ENCODE measurements at regions not wholly inside any gene's neighbourhood (a gene's known extent, or its start where the extent isn't known, plus 50 kb on each side); places are given as distances from the start of the nearest gene placed in this dataset.

DNA sequence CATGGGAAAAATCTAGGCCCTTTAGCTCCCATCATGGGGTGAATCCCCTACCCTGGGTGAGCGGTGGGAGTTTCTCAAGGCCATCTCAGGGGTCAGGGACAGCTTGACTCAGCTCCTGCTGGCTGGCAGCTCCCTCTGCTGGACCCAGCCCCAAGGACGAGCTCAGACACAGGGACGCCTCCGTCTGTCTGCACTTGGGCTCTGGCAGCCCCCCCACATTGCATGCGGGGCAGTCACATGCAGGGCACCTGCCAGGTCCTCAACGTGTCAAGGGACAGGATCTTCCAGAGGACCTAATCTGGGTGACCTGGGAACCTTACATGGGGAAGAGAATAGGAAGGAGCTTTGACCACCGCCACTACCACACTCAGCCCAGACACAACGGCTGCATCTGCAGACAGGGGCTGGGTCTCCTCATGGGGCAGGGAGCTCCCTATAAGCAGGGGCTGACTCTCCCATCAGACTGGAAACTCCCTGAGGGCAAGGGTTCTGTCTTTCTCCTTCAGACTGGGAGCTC lies 173.4 kb downstream of the MRPL14 start:
- no peak overlapping the region for H4K5ac ChIP-seq (ENCODE audit: insufficient read length, low read depth, low read length)
- no peak overlapping the region for H3K4me3 Mint-ChIP-seq
- H3K36me3 Mint-ChIP-seq (ENCODE audit: insufficient read depth in 1 of 3, low read depth in 3 of 3), result peaks cover 0 to 7% (median 0%) of the 10 kb centered on the region in 3 experiments; a peak in 3 of 7 replicates
- H2AK5ac ChIP-seq (ENCODE audit: insufficient read length, low read length), result no peak overlapping the region
- H2AFZ ChIP-seq (ENCODE audit: low read length), result no peak overlapping the region
- no peak overlapping the region for H3K14ac ChIP-seq (ENCODE audit: insufficient read depth, low read length)
- no peaks in the 10 kb centered on the region for H3K79me1 ChIP-seq (ENCODE audit: insufficient read depth, low read depth, low read length, poor library complexity, severe bottlenecking)
- H3K4ac ChIP-seq (ENCODE audit: low read depth, low read length), result no peak overlapping the region
- WGBS (ENCODE audit: extremely low coverage, insufficient read length, low lambda C conversion rate), result no CpG with 5 or more reads among the region's 8 CpGs
- no peak overlapping the region for H2BK15ac ChIP-seq (ENCODE audit: low read depth, low read length)
- no peaks in the 10 kb centered on the region for H3K4me1 ChIP-seq (ENCODE audit: insufficient read depth, low read length)
- peaks cover 5 to 19% of the 10 kb centered on the region in 2 experiments for H3K4me1 Mint-ChIP-seq
- no peak overlapping the region for H3K4me2 ChIP-seq (ENCODE audit: insufficient read depth, insufficient read length, low read length)
- no peak overlapping the region for H2BK120ac ChIP-seq (ENCODE audit: low read depth, low read length, poor library complexity, severe bottlenecking)
- H2BK5ac ChIP-seq (ENCODE audit: insufficient read length, low read length), result no peak overlapping the region
- peaks cover 3% of the 10 kb centered on the region; the same call in 1 of the 2 replicates for H3K27me3 Mint-ChIP-seq (ENCODE audit: low read depth)
- H4K20me1 ChIP-seq (ENCODE audit: control insufficient read depth, insufficient read depth, insufficient read length), result no peaks in the 10 kb centered on the region
- no peaks in the 10 kb centered on the region for H3K23me2 ChIP-seq (ENCODE audit: insufficient read length, low read depth, low read length, poor library complexity, severe bottlenecking)
- no peaks in the 10 kb centered on the region for H3K9me3 ChIP-seq (ENCODE audit: control insufficient read depth, low read depth, low read length)
- TF ChIP-seq, protein P1, sequence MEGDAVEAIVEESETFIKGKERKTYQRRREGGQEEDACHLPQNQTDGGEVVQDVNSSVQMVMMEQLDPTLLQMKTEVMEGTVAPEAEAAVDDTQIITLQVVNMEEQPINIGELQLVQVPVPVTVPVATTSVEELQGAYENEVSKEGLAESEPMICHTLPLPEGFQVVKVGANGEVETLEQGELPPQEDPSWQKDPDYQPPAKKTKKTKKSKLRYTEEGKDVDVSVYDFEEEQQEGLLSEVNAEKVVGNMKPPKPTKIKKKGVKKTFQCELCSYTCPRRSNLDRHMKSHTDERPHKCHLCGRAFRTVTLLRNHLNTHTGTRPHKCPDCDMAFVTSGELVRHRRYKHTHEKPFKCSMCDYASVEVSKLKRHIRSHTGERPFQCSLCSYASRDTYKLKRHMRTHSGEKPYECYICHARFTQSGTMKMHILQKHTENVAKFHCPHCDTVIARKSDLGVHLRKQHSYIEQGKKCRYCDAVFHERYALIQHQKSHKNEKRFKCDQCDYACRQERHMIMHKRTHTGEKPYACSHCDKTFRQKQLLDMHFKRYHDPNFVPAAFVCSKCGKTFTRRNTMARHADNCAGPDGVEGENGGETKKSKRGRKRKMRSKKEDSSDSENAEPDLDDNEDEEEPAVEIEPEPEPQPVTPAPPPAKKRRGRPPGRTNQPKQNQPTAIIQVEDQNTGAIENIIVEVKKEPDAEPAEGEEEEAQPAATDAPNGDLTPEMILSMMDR (conservative IDR thresholded peaks at IDR 0.05), result peak; percentile 66
- no peak overlapping the region for H4K8ac ChIP-seq (replicated peaks; ENCODE audit: insufficient read length, low read depth, low read length)
- no peak overlapping the region for H2BK20ac ChIP-seq (ENCODE audit: low read depth, low read length, poor library complexity, severe bottlenecking)
- H3K18ac ChIP-seq (ENCODE audit: insufficient read length, low read depth, low read length), result no peak overlapping the region
- peak; percentile 80 for DNase-seq
- no peaks in the 10 kb centered on the region for H3K27me3 ChIP-seq (ENCODE audit: insufficient read depth, low read length)
- peak overlapping the region in 1 of 3 experiments; percentile 88; a peak in 1 of 7 replicates for H3K27ac Mint-ChIP-seq
- no peak overlapping the region for H2BK12ac ChIP-seq (ENCODE audit: insufficient read length, low read depth, low read length)
- no peak overlapping the region for H3K56ac ChIP-seq (ENCODE audit: insufficient read length, low read depth, low read length)
- H3K9me3 Mint-ChIP-seq, result peaks cover 2 to 6% of the 10 kb centered on the region in 2 experiments; a peak in 4 of 5 replicates
- H4K91ac ChIP-seq (ENCODE audit: insufficient read length, low read depth, low read length), result no peak overlapping the region
- no peak overlapping the region for H3K23ac ChIP-seq (ENCODE audit: insufficient read length, low read depth, low read length)
- no peak overlapping the region for H3T11ph ChIP-seq (ENCODE audit: low read length)
- no peaks in the 10 kb centered on the region for H3K79me2 ChIP-seq (ENCODE audit: insufficient read depth, low read length)
- no peak overlapping the region for H3K9ac ChIP-seq (ENCODE audit: extremely low read depth, insufficient read length, low read length)
- no peak overlapping the region for H3K27ac ChIP-seq (ENCODE audit: insufficient read length, low read depth, low read length)
